ENCODE measurements at regions not wholly inside any gene's neighbourhood (a gene's known extent, or its start where the extent isn't known, plus 50 kb on each side); places are given as distances from the start of the nearest gene placed in this dataset.

DNA sequence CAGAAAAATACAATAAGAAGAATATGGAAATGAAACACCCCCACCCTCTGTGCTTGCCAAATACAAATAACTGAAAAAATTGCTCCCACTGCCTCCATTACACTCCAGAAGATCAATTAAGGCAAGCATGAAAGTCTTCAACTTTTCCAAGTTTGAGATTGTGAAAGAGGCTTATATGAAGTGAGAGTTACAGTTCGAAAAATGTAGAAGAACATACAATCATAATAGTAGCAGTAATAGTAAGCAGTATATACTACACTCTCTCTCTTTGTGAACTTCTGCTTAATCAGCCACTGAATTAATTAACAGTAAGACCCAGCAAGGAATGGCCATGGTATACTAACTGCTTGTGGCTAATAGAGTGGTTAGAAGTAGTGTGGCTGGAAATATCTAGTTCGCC lies 923.2 kb downstream of the RPA4 start:
- Histone ChIP-seq H4K8ac (replicated peaks; ENCODE audit: insufficient read length, low read depth, low read length) (no peak overlapping the region), H3K4me2 (ENCODE audit: insufficient read depth, insufficient read length, low read length) (no peak overlapping the region), H2BK5ac (ENCODE audit: insufficient read length, low read length) (no peak overlapping the region), H3K23ac (ENCODE audit: insufficient read length, low read depth, low read length) (no peak overlapping the region), H2BK15ac (ENCODE audit: low read depth, low read length) (no peak overlapping the region), H2AFZ (ENCODE audit: low read length) (no peak overlapping the region), H3K18ac (ENCODE audit: insufficient read length, low read depth, low read length) (no peak overlapping the region), H3K79me1 (ENCODE audit: insufficient read depth, low read depth, low read length, poor library complexity, severe bottlenecking) (no peaks in the 10 kb centered on the region), H3K23me2 (ENCODE audit: insufficient read length, low read depth, low read length, poor library complexity, severe bottlenecking) (no peaks in the 10 kb centered on the region), H3K4ac (ENCODE audit: low read depth, low read length) (no peak overlapping the region), H3K4me1 (ENCODE audit: insufficient read depth, low read length) (no peaks in the 10 kb centered on the region), H3K27ac (ENCODE audit: insufficient read length, low read depth, low read length) (no peak overlapping the region), H4K20me1 (ENCODE audit: control insufficient read depth, insufficient read depth, insufficient read length) (no peaks in the 10 kb centered on the region), H3T11ph (ENCODE audit: low read length) (no peak overlapping the region), H3K14ac (ENCODE audit: insufficient read depth, low read length) (no peak overlapping the region), H3K9me3 (ENCODE audit: control insufficient read depth, low read depth, low read length) (no peaks in the 10 kb centered on the region), H3K56ac (ENCODE audit: insufficient read length, low read depth, low read length) (no peak overlapping the region), H3K9ac (ENCODE audit: extremely low read depth, insufficient read length, low read length) (no peak overlapping the region), H4K5ac (ENCODE audit: insufficient read length, low read depth, low read length) (no peak overlapping the region), H3K79me2 (ENCODE audit: insufficient read depth, low read length) (no peaks in the 10 kb centered on the region), H2BK120ac (ENCODE audit: low read depth, low read length, poor library complexity, severe bottlenecking) (no peak overlapping the region), H4K91ac (ENCODE audit: insufficient read length, low read depth, low read length) (no peak overlapping the region), H2AK5ac (ENCODE audit: insufficient read length, low read length) (no peak overlapping the region), H2BK12ac (ENCODE audit: insufficient read length, low read depth, low read length) (no peak overlapping the region), H2BK20ac (ENCODE audit: low read depth, low read length, poor library complexity, severe bottlenecking) (no peak overlapping the region), H3K27me3 (ENCODE audit: insufficient read depth, low read length) (no peaks in the 10 kb centered on the region)
- Mint-ChIP-seq H3K27ac (no peak overlapping the region), H3K4me1 (peaks cover 0 to 7% of the 10 kb centered on the region in 2 experiments; a peak in 2 of 4 replicates), H3K4me3 (no peak overlapping the region), H3K27me3 (ENCODE audit: low read depth) (no peaks in the 10 kb centered on the region), H3K9me3 (peaks cover 3 to 12% of the 10 kb centered on the region in 2 experiments; a peak in 4 of 5 replicates), H3K36me3 (ENCODE audit: insufficient read depth in 1 of 3, low read depth in 3 of 3) (peaks cover 0 to 29% (median 8%) of the 10 kb centered on the region in 3 experiments; a peak in 4 of 7 replicates)
- no peak for DNase-seq
- TF ChIP-seq CTCF (conservative IDR thresholded peaks at IDR 0.05): no peak
- WGBS (ENCODE audit: extremely low coverage, insufficient read length, low lambda C conversion rate): no CpG with 5 or more reads among the region's 2 CpGs

Measured in H9 (cell line).